Hepatocyte (in vitro differentiated cells): ENCODE measurements at regions not wholly inside any gene's neighbourhood (a gene's known extent, or its start where the extent isn't known, plus 50 kb on each side); places are given as distances from the start of the nearest gene placed in this dataset.

Experiments
- DNase-seq: peaks from one replicate; pipeline ENCODE4 v3.0.0-alpha.2; 2016; ENCODE audit warnings: low spot score
- H2AFZ ChIP-seq: fragments of 200-600 bp; sonication (generic); 2 replicates; pipeline ENCODE4 v1.6.0; 2016; ENCODE audit warnings: antibody characterized with exemption, mild to moderate bottlenecking
- H3K27ac ChIP-seq: fragments of 200-600 bp; sonication (generic); 2 replicates; pipeline ENCODE4 v1.5.1; 2016; ENCODE audit warnings: mild to moderate bottlenecking
- H3K27me3 ChIP-seq: fragments of 200-600 bp; sonication (generic); 2 replicates; pipeline ENCODE4 v1.6.1; 2016
- H3K36me3 ChIP-seq: fragments of 200-600 bp; sonication (generic); replicated peaks from 2 replicates; pipeline ENCODE4 v1.5.1; 2016; ENCODE audit warnings: low read depth; ENCODE audit not compliant: insufficient read depth
- H3K4me1 ChIP-seq: fragments of 200-600 bp; sonication (generic); 2 replicates; pipeline ENCODE4 v1.5.1; 2016; ENCODE audit warnings: mild to moderate bottlenecking, moderate library complexity; ENCODE audit not compliant: insufficient read depth
- H3K4me2 ChIP-seq: fragments of 200-600 bp; sonication (generic); 2 replicates; pipeline ENCODE4 v1.6.0; 2016
- H3K4me3 ChIP-seq: fragments of 200-600 bp; sonication (generic); 2 replicates; pipeline ENCODE4 v1.5.1; 2016; ENCODE audit warnings: mild to moderate bottlenecking
- H3K79me2 ChIP-seq: fragments of 200-600 bp; sonication (generic); 2 replicates; pipeline ENCODE4 v1.6.0; 2017; ENCODE audit warnings: mild to moderate bottlenecking
- H3K9me2 ChIP-seq: fragments of 200-600 bp; sonication (generic); replicated peaks from 2 replicates; pipeline ENCODE4 v1.6.0; 2017; ENCODE audit warnings: mild to moderate bottlenecking; ENCODE audit not compliant: insufficient read depth
- H3K9me3 ChIP-seq: fragments of 200-600 bp; sonication (generic); 2 replicates; pipeline ENCODE4 v1.5.1; 2016; ENCODE audit warnings: low read depth, mild to moderate bottlenecking
- H4K20me1 ChIP-seq: fragments of 200-600 bp; sonication (generic); 2 replicates; pipeline ENCODE4 v1.6.0; 2016; ENCODE audit warnings: mild to moderate bottlenecking; ENCODE audit not compliant: insufficient read depth, poor library complexity, severe bottlenecking
- CTCF ChIP-seq: fragments of 200-600 bp; sonication (generic); IDR thresholded peaks from 2 replicates; pipeline ENCODE4 v1.5.1; 2016; ENCODE audit warnings: antibody characterized with exemption, mild to moderate bottlenecking; ENCODE audit not compliant: poor library complexity
- EZH2 ChIP-seq: fragments of 200-600 bp; sonication (generic); IDR thresholded peaks from 2 replicates; pipeline ENCODE4 v1.6.1; 2016; ENCODE audit warnings: antibody characterized with exemption, mild to moderate bottlenecking, borderline replicate concordance
- EZH2phosphoT487 ChIP-seq: fragments of 200-600 bp; sonication (generic); IDR thresholded peaks from one replicate; pipeline ENCODE4 v1.6.1; 2018; ENCODE audit warnings: antibody characterized with exemption, mild to moderate bottlenecking, low read depth, moderate library complexity; ENCODE audit not compliant: unreplicated experiment, severe bottlenecking
- WGBS: methylation state at CpG from one replicate; pipeline ENCODE4 v1.1.6; 2016; ENCODE audit warnings: low lambda C conversion rate; ENCODE audit errors: missing lambda C conversion rate; 5-methylcytosine and 5-hydroxymethylcytosine counted together

- no peak for DNase-seq
- WGBS, result 94% methylated on average over 7 of the region's 7 CpGs
- Histone ChIP-seq H3K4me3 (no peak overlapping the region), H3K27me3 (no peaks in the 10 kb centered on the region), H3K36me3 (no peaks in the 10 kb centered on the region), H4K20me1 (no peaks in the 10 kb centered on the region), H3K9me3 (no peaks in the 10 kb centered on the region), H3K27ac (no peak overlapping the region), H3K4me2 (no peak overlapping the region), H3K79me2 (no peaks in the 10 kb centered on the region), H3K9me2 (no peaks in the 10 kb centered on the region), H3K4me1 (no peaks in the 10 kb centered on the region), H2AFZ (no peak overlapping the region)
- TF ChIP-seq EZH2phosphoT487 (no peak), EZH2 (no peak), CTCF (no peak)
Observed at GRCh38 chr15:100705065-100705464, 102.7 kb downstream of the ASB7 start.

GRCh38 chr15:100705841-100706240 is 103.5 kb downstream of the ASB7 start:
- no peak overlapping the region for H3K27ac ChIP-seq
- 92% methylated on average over 11 of the region's 11 CpGs for WGBS
- no peaks in the 10 kb centered on the region for H3K9me2 ChIP-seq
- no peak overlapping the region for H3K4me3 ChIP-seq
- H4K20me1 ChIP-seq, result no peaks in the 10 kb centered on the region
- H3K79me2 ChIP-seq, result no peaks in the 10 kb centered on the region
- H3K9me3 ChIP-seq, result no peaks in the 10 kb centered on the region
- no peaks in the 10 kb centered on the region for H3K27me3 ChIP-seq
- no peaks in the 10 kb centered on the region for H3K36me3 ChIP-seq
- no peak for DNase-seq
- TF ChIP-seq EZH2 (no peak), CTCF (no peak), EZH2phosphoT487 (no peak)
- H3K4me2 ChIP-seq, result no peak overlapping the region
- no peaks in the 10 kb centered on the region for H3K4me1 ChIP-seq
- no peak overlapping the region for H2AFZ ChIP-seq

DNA sequence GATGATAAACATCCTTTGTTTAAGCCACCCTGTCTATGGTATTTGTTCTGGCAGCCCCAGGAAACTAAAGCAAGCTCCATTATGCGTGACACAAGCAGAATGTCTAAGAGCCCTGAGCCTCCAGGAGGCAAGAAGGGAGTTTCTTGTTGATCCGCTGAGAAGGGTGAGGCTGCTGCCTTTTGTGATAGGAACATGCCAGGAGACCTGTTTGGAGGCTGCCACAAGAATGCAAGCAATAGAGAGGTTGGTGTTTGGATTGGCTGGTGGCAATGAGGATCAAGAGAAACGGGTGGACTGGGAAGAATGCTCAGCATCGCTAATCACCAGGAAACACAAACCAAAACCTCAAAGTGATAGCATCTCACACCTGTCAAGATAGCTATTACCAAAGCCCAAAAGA is 104.8 kb downstream of the ASB7 start:
- H3K36me3 ChIP-seq, result no peaks in the 10 kb centered on the region
- WGBS, result 79% methylated on average over 4 of the region's 4 CpGs
- peaks cover 7% of the 10 kb centered on the region for H3K4me1 ChIP-seq
- H2AFZ ChIP-seq, result no peak overlapping the region
- H3K9me2 ChIP-seq, result no peaks in the 10 kb centered on the region
- no peak for DNase-seq
- H3K27ac ChIP-seq, result no peak overlapping the region
- no peaks in the 10 kb centered on the region for H3K27me3 ChIP-seq
- no peaks in the 10 kb centered on the region for H3K9me3 ChIP-seq
- no peak for TF ChIP-seq CTCF
- no peak for TF ChIP-seq EZH2phosphoT487
- TF ChIP-seq EZH2, result no peak
- H4K20me1 ChIP-seq, result no peaks in the 10 kb centered on the region
- H3K4me3 ChIP-seq, result no peak overlapping the region
- H3K79me2 ChIP-seq, result no peaks in the 10 kb centered on the region
- no peak overlapping the region for H3K4me2 ChIP-seq

GRCh38 chr15:100708916-100709315 is 106.5 kb downstream of the ASB7 start:
- Histone ChIP-seq H3K36me3 (no peaks in the 10 kb centered on the region), H3K4me1 (peaks cover 13% of the 10 kb centered on the region), H3K4me3 (no peak overlapping the region), H3K4me2 (no peak overlapping the region), H3K27ac (no peak overlapping the region), H4K20me1 (no peaks in the 10 kb centered on the region), H3K79me2 (no peaks in the 10 kb centered on the region), H3K9me2 (no peaks in the 10 kb centered on the region), H3K9me3 (no peaks in the 10 kb centered on the region), H2AFZ (no peak overlapping the region), H3K27me3 (no peaks in the 10 kb centered on the region)
- no peak for DNase-seq
- TF ChIP-seq EZH2phosphoT487 (no peak), EZH2 (no peak), CTCF (no peak)
- 85% methylated on average over 3 of the region's 3 CpGs for WGBS
